ENCODE measurements at regions not wholly inside any gene's neighbourhood (a gene's known extent, or its start where the extent isn't known, plus 50 kb on each side); places are given as distances from the start of the nearest gene placed in this dataset.
A peak's percentile ranks its signal among the peaks of the same experiment; 100 is the strongest.

- no peak for DNase-seq
Measured at GRCh38 chr5:61654876-61655275, 322.8 kb downstream of the ZSWIM6 start.

- no peak for DNase-seq
Measured at GRCh38 chr5:61657010-61657409, 325.0 kb downstream of the ZSWIM6 start.

GRCh38 chr5:61657686-61658085 lies 325.6 kb downstream of the ZSWIM6 start:
- DNase-seq: no peak

GRCh38 chr5:61658592-61659008 lies 326.5 kb downstream of the ZSWIM6 start:
- peak; percentile 10 to 16 for DNase-seq

- DNase-seq: no peak
Measured at GRCh38 chr5:61659221-61659696, 327.2 kb downstream of the ZSWIM6 start.

- no peak for DNase-seq
Measured at GRCh38 chr5:61662670-61663069, 330.6 kb downstream of the ZSWIM6 start.

- DNase-seq: no peak
Measured at GRCh38 chr5:61666064-61666621, 334.1 kb downstream of the ZSWIM6 start.

GRCh38 chr5:61667525-61668218 lies 335.6 kb downstream of the ZSWIM6 start:
- DNase-seq: no peak

- no peak for DNase-seq
Measured at GRCh38 chr5:61669531-61669930, 337.5 kb downstream of the ZSWIM6 start.

- DNase-seq: no peak
Measured at GRCh38 chr5:61670941-61671340, 338.9 kb downstream of the ZSWIM6 start.

- no peak for DNase-seq
Measured at GRCh38 chr5:61673007-61673735, 341.1 kb downstream of the ZSWIM6 start.

GRCh38 chr5:61674378-61674777 lies 342.3 kb downstream of the ZSWIM6 start:
- no peak for DNase-seq

GRCh38 chr5:61675015-61675692 lies 343.1 kb downstream of the ZSWIM6 start:
- no peak for DNase-seq

- no peak for DNase-seq
Measured at GRCh38 chr5:61677220-61677619, 345.2 kb downstream of the ZSWIM6 start.

- no peak for DNase-seq
Measured at GRCh38 chr5:61678966-61679365, 346.9 kb downstream of the ZSWIM6 start.

GRCh38 chr5:61679562-61679961 lies 347.5 kb downstream of the ZSWIM6 start:
- no peak for DNase-seq

- no peak for DNase-seq
Measured at GRCh38 chr5:61680247-61680646, 348.2 kb downstream of the ZSWIM6 start.

GRCh38 chr5:61683148-61683547 lies 351.1 kb downstream of the ZSWIM6 start:
- DNase-seq: no peak

GRCh38 chr5:61683926-61684325 lies 351.9 kb downstream of the ZSWIM6 start:
- DNase-seq: no peak

- DNase-seq: no peak
Measured at GRCh38 chr5:61686491-61687257, 354.6 kb downstream of the ZSWIM6 start.

GRCh38 chr5:61687371-61687770 lies 355.3 kb downstream of the ZSWIM6 start:
- DNase-seq: no peak

- no peak for DNase-seq
Measured at GRCh38 chr5:61689153-61689846, 357.2 kb downstream of the ZSWIM6 start.
